Iris pigment epithelial cell (primary cell): ENCODE measurements at regions not wholly inside any gene's neighbourhood (a gene's known extent, or its start where the extent isn't known, plus 50 kb on each side); places are given as distances from the start of the nearest gene placed in this dataset.

Experiments used
- DNase-seq: peaks from one replicate; pipeline ENCODE4 v3.0.0-alpha.2; 2011; ENCODE audit warnings: low read depth

DNA sequence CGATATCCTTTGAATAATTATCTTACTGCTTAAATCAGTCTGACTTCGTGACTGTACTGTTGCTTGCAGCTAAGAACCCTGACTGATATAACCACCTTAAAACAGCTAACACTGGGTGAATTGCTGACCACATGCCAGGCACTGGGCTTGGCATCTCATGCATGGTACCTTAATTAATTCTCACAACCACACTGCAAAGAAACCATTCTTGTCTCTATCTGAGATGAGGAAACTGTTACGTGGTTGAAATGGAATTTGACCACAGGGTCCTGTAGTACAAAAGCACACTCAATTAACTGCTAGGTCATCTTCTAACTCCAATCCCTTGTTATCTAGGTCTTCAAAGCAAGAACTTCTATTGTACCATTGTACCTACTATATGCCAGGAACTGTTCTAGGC is 92.7 kb upstream of the PRICKLE2 start:
- peak; percentile 42 for DNase-seq

DNA sequence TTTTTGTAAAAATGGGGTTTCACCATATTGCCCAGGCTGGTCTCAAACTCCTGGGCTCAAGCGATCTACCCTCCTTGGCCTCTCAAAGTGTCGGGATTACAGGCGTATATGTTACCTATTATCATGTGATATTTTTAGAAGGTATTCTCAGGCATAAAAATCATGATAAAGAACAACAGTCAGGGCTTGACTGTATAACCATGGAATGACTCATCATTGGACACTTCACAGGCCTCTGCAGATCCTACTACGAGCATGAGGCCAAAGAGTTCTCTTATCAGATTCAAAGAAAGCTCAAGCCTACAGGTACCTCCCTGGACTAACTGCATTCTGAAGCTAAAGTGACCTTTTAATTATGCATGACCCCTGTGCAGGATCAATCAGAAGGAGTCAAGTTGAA is 91.7 kb upstream of the PRICKLE2 start:
- DNase-seq, result peak; percentile 58

DNA sequence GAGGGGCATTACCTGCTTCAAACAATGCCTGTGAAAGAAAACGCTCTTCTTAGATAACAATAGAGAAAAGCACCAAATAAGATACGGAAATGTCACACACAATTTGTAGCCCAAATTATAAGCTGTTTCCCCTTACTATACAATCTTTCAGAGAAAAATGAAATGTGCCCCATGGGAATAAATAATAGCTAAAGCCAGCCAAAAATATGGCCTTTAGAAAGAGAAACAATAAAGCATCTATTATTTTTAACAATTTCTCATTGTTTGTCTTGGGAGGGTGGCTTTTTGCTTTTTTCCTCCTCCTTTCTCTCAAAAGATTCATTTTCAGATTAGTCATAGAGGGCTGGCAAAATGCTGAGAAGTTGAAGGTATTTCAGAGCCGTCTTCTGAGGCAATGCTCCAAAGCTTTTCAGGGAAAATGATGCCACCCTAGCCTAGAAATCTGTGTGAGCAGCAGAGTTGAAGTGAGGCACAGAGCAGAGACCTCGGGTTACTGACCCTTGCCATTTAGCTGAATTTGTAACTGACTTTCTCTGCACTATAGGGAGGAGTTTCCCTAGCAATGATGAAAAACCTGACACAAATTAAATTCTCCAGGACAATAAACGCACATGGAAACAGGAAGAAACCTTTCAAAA is 86.3 kb upstream of the PRICKLE2 start:
- peak; percentile 28 for DNase-seq

DNA sequence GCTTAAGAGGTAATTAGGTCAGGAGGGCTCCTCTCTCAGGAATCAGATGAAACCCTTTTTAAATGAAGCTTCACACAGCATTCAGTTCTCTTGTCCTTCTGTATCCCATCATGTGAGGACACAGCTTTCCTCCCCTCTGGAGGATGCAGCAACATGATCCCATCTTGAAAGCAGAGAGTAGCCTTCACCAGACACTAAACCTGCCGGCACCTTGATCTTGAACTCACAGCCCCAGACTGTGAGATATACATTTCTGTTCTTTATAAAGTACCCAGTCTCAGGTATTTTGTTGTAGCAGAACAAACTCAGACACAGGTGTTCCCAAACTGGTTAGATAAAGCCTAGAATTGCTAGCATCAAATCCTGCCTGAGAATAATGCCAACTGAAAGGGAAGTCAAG is 83.7 kb upstream of the PRICKLE2 start:
- DNase-seq, result no peak

DNA sequence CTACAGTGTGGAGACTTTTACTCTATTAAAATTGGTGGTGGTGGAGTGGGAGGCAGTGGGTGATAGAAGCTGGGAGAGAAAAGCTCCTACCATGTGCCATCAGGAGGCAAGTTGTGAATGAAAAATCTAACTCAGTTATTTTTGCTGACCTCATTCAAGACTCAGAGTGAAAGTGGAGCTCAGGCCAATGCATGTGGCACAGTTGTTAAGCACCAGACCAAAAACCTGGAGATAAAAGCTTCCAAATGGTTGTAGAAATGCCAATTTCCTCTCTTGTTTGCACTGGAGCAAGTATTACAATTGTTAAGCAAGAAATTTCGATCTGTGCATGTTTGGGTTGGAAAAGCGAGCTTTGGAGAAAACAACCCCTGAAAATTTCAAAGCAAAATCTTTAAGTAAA is 81.5 kb upstream of the PRICKLE2 start:
- no peak for DNase-seq

DNA sequence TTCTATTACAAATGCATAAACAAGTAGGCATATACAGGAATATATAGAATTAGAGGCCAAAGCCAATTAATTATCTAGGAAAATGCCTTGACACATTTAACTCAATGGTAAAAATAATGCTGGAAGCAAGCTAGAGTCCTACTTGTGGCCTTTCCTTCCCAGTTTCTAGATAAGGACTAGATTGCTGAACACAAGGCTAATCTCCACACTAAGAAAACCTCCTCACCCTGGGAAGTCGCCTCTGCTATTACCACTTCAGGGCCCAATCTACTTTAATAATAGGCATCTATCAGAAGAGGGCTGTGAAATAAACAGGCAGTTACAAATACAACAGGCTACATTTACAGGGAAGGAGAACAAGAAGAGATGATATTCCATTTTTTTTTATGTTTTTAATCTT is 80.5 kb upstream of the PRICKLE2 start:
- no peak for DNase-seq

DNA sequence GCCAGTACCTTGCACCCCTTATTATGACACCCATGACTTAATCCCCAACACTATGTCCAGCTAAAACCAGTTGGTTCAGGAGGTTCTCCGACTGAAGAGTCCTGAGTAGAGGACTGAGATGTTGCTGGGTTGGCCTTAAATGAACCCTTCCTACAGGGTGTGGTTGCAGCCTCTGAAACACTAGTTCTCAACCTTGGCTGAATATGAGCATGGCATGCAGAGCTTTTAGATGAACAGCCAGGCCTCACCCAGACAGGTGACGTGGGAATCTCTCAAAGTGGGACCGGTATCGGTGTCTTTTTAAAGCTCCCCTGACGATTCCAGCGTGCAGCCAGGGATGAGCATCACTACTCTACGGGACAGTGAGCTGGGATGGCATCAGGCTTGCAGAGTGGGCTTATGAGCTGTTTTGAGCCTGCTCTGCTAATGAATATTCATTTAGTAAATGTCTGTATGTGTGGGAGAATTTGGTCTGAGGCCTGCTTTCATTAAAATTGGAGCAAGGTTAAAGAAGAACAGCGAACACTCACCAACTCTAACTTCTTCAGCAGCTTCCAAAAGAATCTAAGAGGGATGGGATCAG is 79.7 kb upstream of the PRICKLE2 start:
- no peak for DNase-seq

DNA sequence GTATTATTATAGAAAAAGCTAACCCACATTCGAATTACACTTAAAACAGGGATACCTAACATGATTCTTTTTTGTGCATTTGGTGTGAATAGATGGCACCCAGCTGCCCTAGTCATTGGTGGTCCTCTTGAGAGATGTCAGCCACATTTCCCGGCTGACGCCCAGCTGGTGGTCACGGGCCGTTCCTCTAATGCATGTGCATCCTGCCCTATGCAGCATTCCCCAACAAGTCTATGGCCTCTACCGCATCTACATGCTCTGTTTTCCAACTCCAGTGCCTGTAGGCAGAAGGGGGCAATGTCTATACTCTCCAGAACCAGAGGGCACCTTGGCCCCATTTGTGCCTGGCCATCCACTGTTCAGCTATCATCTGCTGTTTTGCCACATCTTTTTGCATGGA is 78.6 kb upstream of the PRICKLE2 start:
- DNase-seq, result no peak

DNA sequence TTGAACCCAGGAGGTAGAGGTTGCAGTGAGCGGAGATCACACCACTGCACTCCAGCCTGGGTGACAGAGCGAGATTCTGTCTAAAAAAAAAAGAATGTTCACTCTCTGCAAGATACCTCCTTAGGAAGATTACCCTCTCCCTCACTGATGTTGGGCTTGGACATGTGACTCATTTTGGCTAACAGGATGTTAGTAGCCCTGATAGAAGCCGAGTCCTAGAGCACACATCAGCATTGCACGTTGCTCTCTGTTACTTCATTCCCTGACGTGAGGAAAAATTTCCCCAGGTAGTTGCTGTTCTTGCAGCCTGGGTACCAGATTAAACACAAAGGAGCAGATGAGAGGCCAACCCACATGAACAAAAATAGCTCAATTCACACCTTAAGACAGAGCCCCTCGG is 78.1 kb upstream of the PRICKLE2 start:
- DNase-seq, result peak; percentile 23

DNA sequence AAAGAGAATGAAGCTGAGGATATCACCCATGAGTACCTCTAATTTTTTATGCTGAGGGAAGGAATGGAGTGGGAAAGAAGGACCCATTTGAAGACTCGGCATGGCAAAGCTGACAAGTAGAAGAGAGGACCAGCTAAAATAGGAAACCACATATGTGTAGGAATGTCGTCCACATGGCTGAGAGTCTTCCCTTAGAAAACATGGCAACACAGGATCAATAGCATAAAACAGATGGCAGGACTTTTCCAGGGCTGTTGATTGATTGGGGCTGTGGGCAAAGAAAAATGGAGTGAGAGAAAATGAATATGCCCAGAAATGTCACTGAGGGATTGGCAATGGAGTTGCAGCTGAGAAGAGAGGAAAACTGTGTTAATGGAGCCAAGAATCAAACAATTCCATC is 76.2 kb upstream of the PRICKLE2 start:
- no peak for DNase-seq

DNA sequence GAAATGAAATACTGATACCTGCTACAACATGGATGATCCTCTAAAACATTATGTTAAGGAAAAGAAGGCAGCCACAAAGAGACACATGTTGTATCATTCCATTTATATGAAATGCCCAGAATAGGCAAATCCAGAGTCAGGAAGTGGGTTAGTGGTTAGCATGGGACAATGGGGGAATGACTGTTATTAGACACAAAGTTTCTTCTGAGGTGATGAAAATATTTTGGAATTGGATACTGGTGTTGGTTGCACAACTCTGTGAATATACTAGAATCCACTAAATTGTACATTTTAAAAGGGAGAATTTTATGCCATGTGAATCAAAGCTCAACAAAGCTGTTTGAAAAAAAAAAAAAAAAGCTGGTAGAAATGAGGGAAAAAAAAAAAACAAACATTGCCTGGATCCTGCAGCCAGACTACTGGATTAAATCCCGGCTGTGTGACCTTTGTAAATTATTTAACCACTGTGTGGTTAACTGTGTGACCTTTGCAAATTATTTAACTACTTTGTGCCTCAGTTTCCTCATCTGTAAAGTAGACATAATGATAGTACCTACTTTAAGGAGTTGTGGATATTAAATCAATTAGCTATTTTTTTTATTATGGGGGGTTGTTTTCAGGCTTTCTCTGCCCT is 75.6 kb upstream of the PRICKLE2 start:
- peak; percentile 70 for DNase-seq

DNA sequence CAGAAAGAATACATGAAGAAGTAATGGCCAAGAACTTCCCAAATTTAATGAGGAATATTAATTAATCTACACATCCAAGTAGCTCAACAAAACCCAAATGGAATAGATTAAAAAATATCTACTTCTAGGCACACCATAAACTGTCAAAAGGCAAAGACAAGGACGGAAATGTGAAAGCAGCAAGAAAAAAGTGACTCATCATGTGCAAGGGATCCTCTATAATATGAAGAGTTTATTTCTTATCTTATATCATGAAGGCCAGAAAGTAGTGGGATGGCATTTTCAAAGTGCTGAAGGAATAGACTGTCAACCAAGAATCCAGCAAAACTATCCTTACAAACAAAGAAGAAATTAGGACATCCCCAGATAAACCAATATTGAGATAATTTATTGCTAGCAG is 73.9 kb upstream of the PRICKLE2 start:
- DNase-seq, result peak; percentile 34

DNA sequence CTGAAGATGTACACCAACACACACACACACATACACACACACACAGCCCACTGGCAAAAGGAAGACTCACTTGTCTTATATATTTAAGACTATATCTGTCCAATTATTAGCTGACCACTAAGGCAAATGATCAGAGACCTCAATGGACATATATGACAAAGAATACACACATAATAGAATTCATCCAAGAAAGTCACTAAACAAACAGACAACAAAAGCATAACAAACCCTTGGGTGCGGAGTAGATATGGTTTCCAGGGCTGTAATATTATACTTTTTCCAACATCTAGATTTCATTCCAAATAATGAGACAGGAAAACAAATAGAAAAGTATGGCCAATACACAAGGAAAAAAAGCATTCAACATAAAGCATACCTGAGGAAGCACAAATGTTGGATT is 72.3 kb upstream of the PRICKLE2 start:
- no peak for DNase-seq

DNA sequence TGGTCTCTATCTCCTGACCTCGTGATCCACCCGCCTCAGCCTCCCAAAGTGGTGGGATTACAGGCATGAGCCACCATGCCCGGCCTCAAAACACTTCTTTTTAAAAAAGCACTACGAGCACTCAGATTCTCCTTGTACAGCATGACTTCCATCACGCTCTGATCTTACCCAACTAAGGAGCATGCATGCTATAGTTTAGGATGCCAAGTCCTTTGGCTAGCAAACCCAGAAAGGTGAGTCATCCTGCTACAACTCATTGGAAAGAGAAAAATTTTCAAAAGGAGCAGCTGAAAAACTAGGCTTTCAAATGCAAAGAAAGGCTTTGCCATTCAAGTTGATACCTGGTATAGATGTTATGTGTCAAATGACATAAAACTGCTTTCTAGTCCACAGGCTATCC is 70.3 kb upstream of the PRICKLE2 start:
- DNase-seq, result peak; percentile 93

DNA sequence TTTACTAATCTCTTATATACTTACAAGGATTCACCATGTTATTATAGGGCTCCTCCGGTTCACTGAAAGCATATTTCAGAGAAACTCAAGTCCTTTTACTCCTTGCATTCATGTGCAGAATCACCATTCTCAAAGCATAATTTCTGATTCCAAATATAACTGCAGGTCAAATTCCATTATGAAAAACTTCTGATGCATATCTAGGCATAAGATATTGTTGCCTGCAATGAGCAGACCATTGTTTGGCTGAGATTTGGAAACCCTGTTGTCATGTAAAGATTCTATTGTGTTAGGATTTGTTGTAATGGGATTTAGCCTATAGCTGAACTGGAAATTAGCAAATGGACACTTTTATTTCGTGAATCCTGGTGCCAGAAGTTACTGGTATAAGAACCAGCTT is 69.5 kb upstream of the PRICKLE2 start:
- no peak for DNase-seq

DNA sequence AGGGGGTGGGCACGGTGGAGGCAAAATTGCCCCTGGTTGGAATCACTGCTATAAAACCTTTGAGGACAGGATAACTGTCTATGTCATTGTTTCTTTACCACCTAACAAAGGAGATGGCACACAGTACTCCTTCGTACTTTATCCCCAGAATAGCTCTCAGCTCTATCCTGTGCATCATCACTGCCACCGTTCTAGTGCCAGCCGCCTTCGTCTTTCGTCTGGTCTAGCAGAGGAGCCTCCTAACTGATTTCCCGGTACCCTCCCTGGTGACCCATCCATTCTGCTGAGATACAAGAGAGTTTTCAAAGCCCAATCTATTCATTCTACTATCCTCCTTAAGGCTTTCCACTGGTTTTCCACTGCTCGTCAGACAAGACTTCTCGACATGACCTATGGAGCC is 67.9 kb upstream of the PRICKLE2 start:
- no peak for DNase-seq

DNA sequence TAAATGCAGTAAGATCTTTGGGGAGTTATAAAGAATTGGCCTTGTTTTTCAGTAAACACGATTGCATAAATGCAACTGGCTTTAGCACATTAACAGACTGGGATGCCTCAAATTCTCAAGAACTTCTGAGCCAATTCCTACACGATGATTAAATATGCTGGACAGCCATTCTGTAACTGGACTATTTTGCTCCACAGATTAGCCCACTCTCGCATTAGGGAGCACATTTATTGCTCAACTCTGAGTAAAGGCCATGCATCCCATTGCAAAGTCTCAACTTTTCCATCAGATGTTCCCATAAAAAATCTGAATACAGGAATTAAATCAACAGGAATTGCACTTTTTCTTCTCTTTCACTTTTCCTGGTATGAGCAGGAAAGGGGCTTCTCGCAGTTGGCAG is 66.7 kb upstream of the PRICKLE2 start:
- DNase-seq, result peak; percentile 93

DNA sequence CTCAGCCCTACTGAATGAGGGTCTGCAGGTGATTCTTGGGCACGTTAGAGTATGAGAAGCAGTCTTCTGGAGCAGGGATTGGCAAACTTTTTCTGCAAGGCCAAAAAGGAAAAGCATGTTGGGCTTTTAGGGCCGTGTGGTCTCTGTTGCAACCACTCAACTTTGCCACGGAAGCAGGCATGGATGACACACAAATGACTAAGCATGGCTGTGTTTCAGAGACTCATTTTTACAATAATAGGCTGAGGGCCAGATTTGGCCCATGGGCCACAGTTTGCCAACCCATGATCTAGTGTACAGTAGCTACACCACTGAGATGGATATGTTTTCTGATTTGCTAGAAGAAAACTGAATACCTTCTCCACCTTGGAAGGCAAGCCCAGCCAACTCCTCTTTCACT is 66.1 kb upstream of the PRICKLE2 start:
- DNase-seq, result peak; percentile 93

DNA sequence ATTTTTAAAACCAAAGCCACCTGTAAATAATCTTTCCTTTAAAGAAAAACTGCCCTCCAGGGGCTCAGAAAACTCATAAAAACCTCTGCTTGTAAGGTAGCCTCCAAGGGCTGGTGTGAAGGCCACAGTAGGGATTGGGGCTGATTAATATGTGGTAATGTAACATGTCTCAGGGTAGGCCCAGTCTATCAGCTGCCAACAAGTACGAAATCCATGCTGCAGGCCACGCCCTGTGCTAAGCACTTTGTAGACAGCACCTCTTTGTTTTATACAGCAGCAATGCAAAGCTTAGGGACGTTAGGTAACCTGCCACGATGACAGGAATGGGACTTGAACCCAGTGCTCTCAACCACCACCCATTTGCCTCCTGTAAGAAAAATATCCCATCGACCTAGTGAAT is 65.6 kb upstream of the PRICKLE2 start:
- peak; percentile 21 for DNase-seq

DNA sequence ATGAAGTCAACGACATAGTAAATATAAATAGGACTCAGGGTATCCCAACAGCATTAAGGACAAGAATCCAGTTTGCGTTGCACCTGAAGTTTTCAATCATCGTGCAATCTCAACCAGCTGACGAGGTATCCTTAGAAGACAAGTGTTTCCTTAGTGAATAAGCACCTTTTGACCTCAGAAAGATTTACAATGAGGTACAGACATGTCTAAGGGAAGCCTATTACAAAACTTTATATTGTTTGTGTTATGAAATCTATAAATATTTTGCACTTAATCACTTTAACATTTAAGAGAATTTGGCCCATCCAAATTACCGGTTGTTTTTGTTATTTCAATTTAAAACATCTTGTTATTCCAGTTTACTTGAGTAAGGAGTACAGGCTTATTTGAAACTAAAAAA is 64.9 kb upstream of the PRICKLE2 start:
- DNase-seq, result no peak

DNA sequence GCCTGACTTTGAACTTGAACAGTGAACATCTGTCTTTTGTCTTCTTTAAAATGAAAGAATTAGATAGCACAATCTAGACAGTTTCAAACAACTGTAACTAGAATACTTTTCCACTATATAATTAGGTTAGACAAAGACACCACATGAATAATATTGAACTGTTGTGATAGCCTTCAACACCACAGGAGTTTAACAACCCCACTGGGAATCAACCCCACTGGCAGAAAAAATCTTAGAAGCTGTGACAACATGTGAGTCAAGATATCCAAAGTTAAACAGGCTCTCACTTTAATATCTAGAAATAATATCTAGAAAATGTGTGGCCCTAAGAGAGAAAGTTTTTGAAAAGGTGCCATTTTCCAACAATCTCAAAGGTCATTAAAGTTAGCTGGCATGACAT is 64.4 kb upstream of the PRICKLE2 start:
- DNase-seq, result no peak

DNA sequence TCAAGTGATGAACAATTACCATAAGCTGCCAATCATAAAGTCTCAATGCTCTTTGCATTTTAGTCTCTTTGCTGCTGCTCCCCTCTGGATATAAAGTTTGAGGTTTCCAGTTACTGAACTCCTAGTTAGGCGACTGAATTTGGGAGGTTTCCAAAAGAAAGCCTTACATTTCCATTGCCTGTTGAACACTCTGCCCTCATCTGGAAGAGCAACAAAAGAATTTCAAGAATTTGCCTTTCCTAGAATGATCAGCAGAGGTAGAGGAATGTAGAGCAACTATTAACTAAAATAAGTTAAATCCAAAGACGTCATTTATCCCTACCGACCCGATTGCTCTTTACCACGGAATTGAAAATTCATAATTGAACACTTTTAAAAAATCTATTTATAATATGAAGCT is 53.4 kb upstream of the PRICKLE2 start:
- peak; percentile 45 for DNase-seq

DNA sequence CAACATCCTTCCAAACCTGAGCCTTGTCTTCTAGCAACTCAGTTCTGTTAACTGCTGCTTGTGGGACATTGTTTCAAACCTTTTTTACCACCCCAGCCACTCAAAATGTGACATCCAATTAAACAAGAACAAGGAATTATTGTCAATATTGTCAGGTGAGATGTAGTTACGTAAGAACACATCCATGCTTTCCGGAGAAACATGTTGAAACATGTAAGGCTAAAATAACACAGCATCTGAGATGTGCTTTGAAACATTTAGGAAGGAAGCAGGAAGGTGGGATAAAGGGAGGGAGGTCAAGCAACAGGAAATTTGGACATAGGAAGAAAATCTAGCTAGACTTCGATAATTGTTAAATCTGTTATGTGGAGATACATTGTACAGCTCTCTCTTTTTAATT is 50.9 kb upstream of the PRICKLE2 start:
- no peak for DNase-seq
